ENCODE measurements at regions not wholly inside any gene's neighbourhood (a gene's known extent, or its start where the extent isn't known, plus 50 kb on each side); places are given as distances from the start of the nearest gene placed in this dataset.

GRCh38 chr7:131105294-131105798 lies 222.3 kb upstream of the MKLN1 start:
- peak; percentile 12 for DNase-seq (ENCODE audit: low read depth, low spot score)
- peak overlapping the region; percentile 39 for H3K4me3 ChIP-seq (ENCODE audit: low read depth, low read length)
- in situ Hi-C loops (cut with HindIII; ENCODE audit: low sequenced_read_pairs): no loop called here
- TF ChIP-seq CTCF (IDR thresholded peaks at IDR 0.05; ENCODE audit: low read depth, low read length): no peak

- in situ Hi-C loops (cut with HindIII; ENCODE audit: low sequenced_read_pairs): no loop called here
- no peak for TF ChIP-seq CTCF (IDR thresholded peaks at IDR 0.05; ENCODE audit: low read depth, low read length)
- peak overlapping the region; percentile 86 for H3K4me3 ChIP-seq (ENCODE audit: low read depth, low read length)
- DNase-seq (ENCODE audit: low read depth, low spot score): peak; percentile 46
Observed at GRCh38 chr7:131105799-131106680, 221.6 kb upstream of the MKLN1 start.

GRCh38 chr7:131106681-131107336 lies 220.9 kb upstream of the MKLN1 start:
- in situ Hi-C loops (cut with HindIII; ENCODE audit: low sequenced_read_pairs): no loop called here
- peak overlapping the region; percentile 86 for H3K4me3 ChIP-seq (ENCODE audit: low read depth, low read length)
- no peak for DNase-seq (ENCODE audit: low read depth, low spot score)
- TF ChIP-seq CTCF (IDR thresholded peaks at IDR 0.05; ENCODE audit: low read depth, low read length): no peak

GRCh38 chr7:131107337-131108211 lies 220.1 kb upstream of the MKLN1 start:
- peak overlapping the region; percentile 86 for H3K4me3 ChIP-seq (ENCODE audit: low read depth, low read length)
- no peak for TF ChIP-seq CTCF (IDR thresholded peaks at IDR 0.05; ENCODE audit: low read depth, low read length)
- peak; percentile 76 for DNase-seq (ENCODE audit: low read depth, low spot score)
- in situ Hi-C loops (cut with HindIII; ENCODE audit: low sequenced_read_pairs): no loop called here

GRCh38 chr7:131108212-131108940 lies 219.3 kb upstream of the MKLN1 start:
- no peak for TF ChIP-seq CTCF (IDR thresholded peaks at IDR 0.05; ENCODE audit: low read depth, low read length)
- in situ Hi-C loops (cut with HindIII; ENCODE audit: low sequenced_read_pairs): no loop called here
- DNase-seq (ENCODE audit: low read depth, low spot score): peak; percentile 20
- H3K4me3 ChIP-seq (ENCODE audit: low read depth, low read length): peak overlapping the region; percentile 86
